GM13976 (cell line): ENCODE measurements at regions not wholly inside any gene's neighbourhood (a gene's known extent, or its start where the extent isn't known, plus 50 kb on each side); places are given as distances from the start of the nearest gene placed in this dataset.

ENCODE experiments used
- DNase-seq: peaks from one replicate; pipeline ENCODE4 v3.0.0; 2012; ENCODE audit warnings: low spot score
- CTCF ChIP-seq: IDR thresholded peaks from 2 replicates; pipeline ENCODE4 v1.5.1; 2012; ENCODE audit warnings: borderline replicate concordance, mild to moderate bottlenecking; ENCODE audit not compliant: insufficient read depth; ENCODE audit errors: extremely low read depth, missing control alignments, control extremely low read depth
- in situ Hi-C: fragments of 300-500 bp; cut with MboI; formaldehyde crosslinking; loops from one replicate; pipeline ENCODE4 v1.12.0; 2022; ENCODE audit warnings: low sequenced_read_pairs, mixed read lengths, inconsistent platforms; ENCODE audit not compliant: unreplicated experiment

DNA sequence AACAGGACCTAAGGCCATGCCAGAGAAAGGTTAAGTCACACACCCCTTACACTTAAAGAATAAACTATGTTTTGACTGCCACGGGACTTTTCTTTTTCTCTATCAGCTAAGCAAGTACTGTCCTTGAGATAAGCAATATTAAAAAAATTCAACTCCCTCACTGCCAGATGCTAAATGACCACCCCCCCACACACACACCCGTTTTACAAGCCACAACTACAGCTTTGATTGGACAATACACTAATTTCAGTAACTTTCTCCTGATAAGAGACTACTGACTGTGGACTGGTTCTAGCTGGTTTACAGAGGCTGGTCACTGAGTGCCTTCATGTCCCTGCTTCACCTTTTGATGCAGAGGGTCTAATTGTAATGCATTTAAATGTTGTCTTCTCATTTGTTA lies 63.9 kb upstream of the HOPX start:
- no peak for DNase-seq
- TF ChIP-seq CTCF, result no peak
- in situ Hi-C loops, result no loop called here

DNA sequence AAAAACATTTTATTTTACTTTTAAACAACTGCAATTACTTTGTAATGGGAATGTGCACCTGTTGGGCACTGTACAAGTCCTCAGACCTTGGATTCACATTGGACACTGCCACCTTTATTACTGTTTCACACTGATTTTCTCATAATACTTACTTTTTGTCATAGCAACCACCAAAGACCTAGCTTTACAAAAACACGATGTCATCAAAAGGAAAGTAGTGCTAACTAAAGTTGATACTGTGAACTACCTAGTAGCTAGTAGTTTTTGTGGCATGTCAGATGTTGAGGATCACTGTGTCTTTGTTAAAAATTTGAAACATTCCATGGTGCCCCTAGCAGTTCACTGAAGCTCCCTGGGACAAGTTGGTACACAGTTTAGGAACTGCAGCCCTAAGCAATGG lies 62.9 kb upstream of the HOPX start:
- TF ChIP-seq CTCF, result no peak
- in situ Hi-C loops, result no loop called here

GRCh38 chr4:56743550-56743949 lies 62.5 kb upstream of the HOPX start:
- no peak for TF ChIP-seq CTCF
- DNase-seq, result no peak
- in situ Hi-C loops, result no loop called here

More for the DNA sequence above, 62.9 kb upstream of the HOPX start:
- DNase-seq, result no peak

- in situ Hi-C loops, result no loop called here
- DNase-seq, result no peak
- TF ChIP-seq CTCF, result no peak
Measured at GRCh38 chr4:56742080-56742871, 61.2 kb upstream of the HOPX start.

DNA sequence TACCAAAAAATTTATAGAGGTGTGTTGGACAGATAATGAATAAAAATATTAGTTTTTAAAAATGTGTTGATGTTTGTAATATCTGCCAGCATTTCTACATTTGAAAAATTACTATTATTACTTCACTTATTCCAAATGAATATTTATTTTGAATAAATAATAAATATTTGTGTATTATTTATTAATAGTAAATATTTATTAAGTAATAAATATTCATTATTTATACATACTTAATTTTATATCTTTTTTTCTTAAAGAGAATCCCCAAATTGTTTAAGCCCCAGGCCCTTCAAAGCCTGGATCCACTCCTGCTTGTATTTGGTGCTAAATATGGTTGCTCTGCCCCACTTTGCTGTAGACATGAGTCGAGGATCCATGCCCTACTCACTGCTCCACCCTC lies 60.5 kb upstream of the HOPX start:
- in situ Hi-C loops, result no loop called here
- TF ChIP-seq CTCF, result no peak
- DNase-seq, result no peak

DNA sequence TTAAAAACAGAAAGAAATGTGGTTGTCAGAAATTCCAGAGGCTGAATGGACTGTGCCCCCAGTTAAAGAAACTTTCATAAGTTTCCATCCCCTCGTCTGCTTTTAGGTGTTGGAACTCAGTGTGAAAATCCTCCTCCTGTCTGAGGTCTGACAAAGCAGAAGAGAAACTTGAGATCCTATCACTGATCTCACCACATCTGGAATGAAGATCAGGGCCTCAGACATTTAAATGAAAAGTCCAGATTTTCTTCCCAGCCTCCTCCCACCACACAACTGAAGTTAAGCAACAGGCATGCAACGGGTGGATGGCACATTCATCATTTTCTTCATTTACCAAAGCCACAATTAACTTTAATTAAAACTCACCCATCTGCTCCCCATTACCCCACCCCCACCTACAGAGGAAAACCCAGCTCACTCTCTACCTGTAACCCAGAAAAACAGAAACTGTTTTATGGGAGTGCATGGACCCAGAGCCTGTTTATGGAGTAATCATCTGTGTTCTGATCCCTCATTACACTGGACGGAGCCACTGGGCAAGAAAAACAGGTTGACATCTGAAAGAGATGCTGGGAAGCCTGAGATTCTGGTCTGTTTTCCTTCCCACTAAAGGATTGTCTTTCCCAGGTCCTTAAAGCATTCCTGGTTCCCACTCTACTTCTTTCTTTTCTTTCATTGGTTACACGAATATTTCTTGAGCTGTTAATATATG lies 58.1 kb upstream of the HOPX start:
- no peak for TF ChIP-seq CTCF
- in situ Hi-C loops, result no loop called here
- DNase-seq, result no peak
